ENCODE measurements at regions not wholly inside any gene's neighbourhood (a gene's known extent, or its start where the extent isn't known, plus 50 kb on each side); places are given as distances from the start of the nearest gene placed in this dataset.

DNA sequence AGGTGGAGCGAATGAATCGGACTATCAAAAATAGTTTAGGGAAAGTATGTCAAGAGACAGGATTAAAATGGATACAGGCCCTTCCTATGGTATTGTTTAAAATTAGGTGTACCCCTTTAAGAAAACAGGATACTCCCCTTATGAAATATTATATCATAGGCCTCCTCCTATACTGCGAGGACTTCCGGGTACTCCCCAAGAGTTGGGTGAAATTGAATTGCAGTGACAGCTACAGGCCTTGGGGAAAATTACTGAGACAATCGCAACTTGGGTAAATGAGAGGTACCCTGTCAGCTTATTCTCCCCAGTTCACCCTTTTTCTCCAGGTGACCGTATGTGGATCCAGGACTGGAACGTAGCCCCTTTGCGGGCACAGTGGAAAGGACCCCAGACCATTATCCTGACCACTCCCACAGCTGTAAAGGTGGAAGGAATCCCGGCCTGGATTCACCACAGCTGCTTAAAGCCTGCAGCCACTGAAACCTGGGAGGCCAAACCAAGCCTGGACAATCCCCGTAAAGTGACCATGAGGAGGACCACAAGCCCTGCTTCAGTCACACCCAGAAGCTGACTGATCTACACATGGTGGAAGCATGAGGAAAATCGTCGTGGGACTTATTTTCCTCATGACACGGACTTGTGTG lies 1138.1 kb downstream of the ARAP2 start:
- DNase-seq (ENCODE audit: low read depth in 4 of 6, low spot score in 6 of 6) = no peak
- no peaks in the 10 kb centered on the region for H3K9me3 ChIP-seq (ENCODE audit: control insufficient read depth, insufficient read depth, low read length)
- H3K4me3 ChIP-seq (ENCODE audit: low read depth, low read length) = no peak overlapping the region
- 100% methylated on average over 3 of the region's 13 CpGs for WGBS (ENCODE audit: insufficient coverage)
- H3K4me1 ChIP-seq (ENCODE audit: control insufficient read depth, insufficient read depth, low read length) = no peaks in the 10 kb centered on the region
- H3K27me3 ChIP-seq (ENCODE audit: control insufficient read depth, insufficient read depth, low read length) = no peaks in the 10 kb centered on the region
- no peak overlapping the region for H3K27ac ChIP-seq (ENCODE audit: low read depth, low read length)
- H3K36me3 ChIP-seq (ENCODE audit: control insufficient read depth, insufficient read depth, low read length) = no peaks in the 10 kb centered on the region

GRCh38 chr4:35124106-35124505 lies 1120.2 kb downstream of the ARAP2 start:
- Histone ChIP-seq H3K36me3 (ENCODE audit: control insufficient read depth, insufficient read depth, low read length) (no peaks in the 10 kb centered on the region), H3K27me3 (ENCODE audit: control insufficient read depth, insufficient read depth, low read length) (no peaks in the 10 kb centered on the region), H3K4me1 (ENCODE audit: control insufficient read depth, insufficient read depth, low read length) (no peaks in the 10 kb centered on the region), H3K9me3 (ENCODE audit: control insufficient read depth, insufficient read depth, low read length) (peaks cover 4% of the 10 kb centered on the region), H3K4me3 (ENCODE audit: low read depth, low read length) (no peak overlapping the region), H3K27ac (ENCODE audit: low read depth, low read length) (no peak overlapping the region)
- DNase-seq (ENCODE audit: low read depth in 4 of 6, low spot score in 6 of 6) = no peak

GRCh38 chr4:35125995-35126712 lies 1118.2 kb downstream of the ARAP2 start:
- 100% methylated on average over 1 of the region's 4 CpGs for WGBS (ENCODE audit: insufficient coverage)
- H3K36me3 ChIP-seq (ENCODE audit: control insufficient read depth, insufficient read depth, low read length) = no peaks in the 10 kb centered on the region
- H3K4me1 ChIP-seq (ENCODE audit: control insufficient read depth, insufficient read depth, low read length) = no peaks in the 10 kb centered on the region
- H3K9me3 ChIP-seq (ENCODE audit: control insufficient read depth, insufficient read depth, low read length) = peaks cover 4% of the 10 kb centered on the region
- DNase-seq (ENCODE audit: low read depth in 4 of 6, low spot score in 6 of 6) = no peak
- no peak overlapping the region for H3K4me3 ChIP-seq (ENCODE audit: low read depth, low read length)
- H3K27ac ChIP-seq (ENCODE audit: low read depth, low read length) = no peak overlapping the region
- no peaks in the 10 kb centered on the region for H3K27me3 ChIP-seq (ENCODE audit: control insufficient read depth, insufficient read depth, low read length)

DNA sequence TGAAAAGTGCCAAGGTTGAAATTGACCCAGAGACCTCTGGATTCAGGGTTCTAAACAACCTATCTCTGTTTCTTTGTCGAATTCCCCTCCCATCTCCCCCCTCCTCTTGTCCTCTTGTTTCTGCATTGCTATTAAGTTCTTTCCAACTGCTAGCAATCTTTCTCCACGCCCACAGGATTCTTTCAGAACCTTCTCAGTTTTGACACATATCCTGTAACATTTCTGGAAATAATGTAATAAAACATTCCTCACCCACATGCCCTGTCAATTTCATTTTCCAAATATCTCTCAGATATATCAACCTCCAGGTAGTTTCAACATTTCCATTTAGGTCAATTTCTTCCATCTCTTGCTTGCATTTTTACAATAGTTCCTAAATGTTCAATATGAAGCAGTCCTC lies 1105.9 kb downstream of the ARAP2 start:
- Histone ChIP-seq H3K36me3 (ENCODE audit: control insufficient read depth, insufficient read depth, low read length) (no peaks in the 10 kb centered on the region), H3K9me3 (ENCODE audit: control insufficient read depth, insufficient read depth, low read length) (no peaks in the 10 kb centered on the region), H3K27ac (ENCODE audit: low read depth, low read length) (no peak overlapping the region), H3K27me3 (ENCODE audit: control insufficient read depth, insufficient read depth, low read length) (no peaks in the 10 kb centered on the region), H3K4me1 (ENCODE audit: control insufficient read depth, insufficient read depth, low read length) (no peaks in the 10 kb centered on the region), H3K4me3 (ENCODE audit: low read depth, low read length) (no peak overlapping the region)
- 83% methylated on average over 2 of the region's 2 CpGs for WGBS (ENCODE audit: insufficient coverage)
- no peak for DNase-seq (ENCODE audit: low read depth in 4 of 6, low spot score in 6 of 6)

- WGBS (ENCODE audit: insufficient coverage) = 80% methylated on average over 1 of the region's 1 CpG
- peak in 1 of 6 donors; percentile 59 for DNase-seq (ENCODE audit: low read depth in 4 of 6, low spot score in 6 of 6)
- no peaks in the 10 kb centered on the region for H3K36me3 ChIP-seq (ENCODE audit: control insufficient read depth, insufficient read depth, low read length)
Observed at GRCh38 chr4:35147761-35148160, 1096.6 kb downstream of the ARAP2 start.

GRCh38 chr4:35151816-35152572 lies 1092.3 kb downstream of the ARAP2 start:
- Histone ChIP-seq H3K9me3 (ENCODE audit: control insufficient read depth, insufficient read depth, low read length) (no peaks in the 10 kb centered on the region), H3K27me3 (ENCODE audit: control insufficient read depth, insufficient read depth, low read length) (no peaks in the 10 kb centered on the region), H3K36me3 (ENCODE audit: control insufficient read depth, insufficient read depth, low read length) (no peaks in the 10 kb centered on the region), H3K4me3 (ENCODE audit: low read depth, low read length) (no peak overlapping the region), H3K27ac (ENCODE audit: low read depth, low read length) (no peak overlapping the region), H3K4me1 (ENCODE audit: control insufficient read depth, insufficient read depth, low read length) (no peaks in the 10 kb centered on the region)
- 84% methylated on average over 6 of the region's 10 CpGs for WGBS (ENCODE audit: insufficient coverage)
- DNase-seq (ENCODE audit: low read depth in 4 of 6, low spot score in 6 of 6) = peak in 1 of 6 donors; percentile 48

More at GRCh38 chr4:35147761-35148160, 1096.6 kb downstream of the ARAP2 start:
- Histone ChIP-seq H3K27ac (ENCODE audit: low read depth, low read length) (no peak overlapping the region), H3K4me3 (ENCODE audit: low read depth, low read length) (no peak overlapping the region), H3K4me1 (ENCODE audit: control insufficient read depth, insufficient read depth, low read length) (no peaks in the 10 kb centered on the region), H3K27me3 (ENCODE audit: control insufficient read depth, insufficient read depth, low read length) (no peaks in the 10 kb centered on the region), H3K9me3 (ENCODE audit: control insufficient read depth, insufficient read depth, low read length) (no peaks in the 10 kb centered on the region)

GRCh38 chr4:35163168-35163567 lies 1081.1 kb downstream of the ARAP2 start:
- Histone ChIP-seq H3K4me1 (ENCODE audit: control insufficient read depth, insufficient read depth, low read length) (no peaks in the 10 kb centered on the region), H3K36me3 (ENCODE audit: control insufficient read depth, insufficient read depth, low read length) (no peaks in the 10 kb centered on the region), H3K9me3 (ENCODE audit: control insufficient read depth, insufficient read depth, low read length) (no peaks in the 10 kb centered on the region), H3K27ac (ENCODE audit: low read depth, low read length) (no peak overlapping the region), H3K4me3 (ENCODE audit: low read depth, low read length) (no peak overlapping the region), H3K27me3 (ENCODE audit: control insufficient read depth, insufficient read depth, low read length) (no peaks in the 10 kb centered on the region)
- no peak for DNase-seq (ENCODE audit: low read depth in 4 of 6, low spot score in 6 of 6)
- WGBS (ENCODE audit: insufficient coverage) = no CpG with 5 or more reads among the region's 1 CpG

DNA sequence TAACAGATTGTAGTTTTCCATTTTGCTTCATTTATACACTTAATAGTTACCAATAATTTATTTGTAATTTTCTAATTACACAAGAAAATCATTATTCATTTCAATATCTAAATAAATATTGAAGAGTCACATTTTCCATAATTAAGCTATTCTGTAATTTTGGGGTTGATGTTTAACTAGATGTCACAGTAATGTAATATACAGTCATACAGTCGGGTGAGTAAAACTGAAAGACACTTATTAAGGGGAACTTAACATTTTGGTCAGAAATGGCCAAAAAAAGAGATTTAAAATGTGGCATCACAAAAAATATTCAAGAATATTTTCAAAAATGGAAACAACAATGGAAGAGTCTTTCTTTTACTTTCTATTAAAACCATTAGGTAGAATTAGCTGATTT lies 1080.3 kb downstream of the ARAP2 start:
- no CpG with 5 or more reads among the region's 1 CpG for WGBS (ENCODE audit: insufficient coverage)
- Histone ChIP-seq H3K4me3 (ENCODE audit: low read depth, low read length) (no peak overlapping the region), H3K36me3 (ENCODE audit: control insufficient read depth, insufficient read depth, low read length) (no peaks in the 10 kb centered on the region), H3K4me1 (ENCODE audit: control insufficient read depth, insufficient read depth, low read length) (no peaks in the 10 kb centered on the region), H3K9me3 (ENCODE audit: control insufficient read depth, insufficient read depth, low read length) (no peaks in the 10 kb centered on the region), H3K27me3 (ENCODE audit: control insufficient read depth, insufficient read depth, low read length) (no peaks in the 10 kb centered on the region), H3K27ac (ENCODE audit: low read depth, low read length) (no peak overlapping the region)
- no peak for DNase-seq (ENCODE audit: low read depth in 4 of 6, low spot score in 6 of 6)

GRCh38 chr4:35166466-35166865 lies 1077.8 kb downstream of the ARAP2 start:
- H3K36me3 ChIP-seq (ENCODE audit: control insufficient read depth, insufficient read depth, low read length) = no peaks in the 10 kb centered on the region
- DNase-seq (ENCODE audit: low read depth in 4 of 6, low spot score in 6 of 6) = no peak
- WGBS (ENCODE audit: insufficient coverage) = 83% methylated on average over 1 of the region's 5 CpGs
- no peak overlapping the region for H3K4me3 ChIP-seq (ENCODE audit: low read depth, low read length)
- H3K27ac ChIP-seq (ENCODE audit: low read depth, low read length) = no peak overlapping the region
- H3K9me3 ChIP-seq (ENCODE audit: control insufficient read depth, insufficient read depth, low read length) = no peaks in the 10 kb centered on the region
- no peaks in the 10 kb centered on the region for H3K4me1 ChIP-seq (ENCODE audit: control insufficient read depth, insufficient read depth, low read length)
- no peaks in the 10 kb centered on the region for H3K27me3 ChIP-seq (ENCODE audit: control insufficient read depth, insufficient read depth, low read length)
